HCT116 (cell line): ENCODE measurements at regions not wholly inside any gene's neighbourhood (a gene's known extent, or its start where the extent isn't known, plus 50 kb on each side); places are given as distances from the start of the nearest gene placed in this dataset.

Source experiments
- ATAC-seq: fragments of 200-7000 bp; cut with Tn5 transposase; 2 replicates; pipeline ENCODE4 v1.9.1; 2020; ENCODE audit warnings: mild to moderate bottlenecking, moderate library complexity
- BruUV-seq: library from RNA; stranded (reverse); fragments of 400-500 nt; replicated peaks from 2 replicates; lab custom pipeline; 2021; lab: Mats Ljungman, UMichigan
- CTCF ChIA-PET: fragments of 300-600 bp; sonication (Branson Sonifier 250); formaldehyde crosslinking; loops from one replicate; lab custom pipeline; 2021; ENCODE audit warnings: antibody characterized with exemption; lab: Charles Lee
- POLR2A ChIA-PET: fragments of 300-600, 350-600 bp; sonication (Branson Sonifier 250); formaldehyde crosslinking; loops from one replicate; lab custom pipeline; 2021; ENCODE audit warnings: antibody characterized with exemption; lab: Charles Lee
- RAD21 ChIA-PET, 2 experiments: fragments of 300-600 bp; sonication (Branson Sonifier 250); formaldehyde crosslinking; loops; one replicate each; lab custom pipeline; 2023; ENCODE audit warnings: low total read pairs in 2 of 2; ENCODE audit not compliant: uncharacterized antibody in 2 of 2, unreplicated experiment in 2 of 2, low non-redundant PET in 1 of 2; lab: Charles Lee
- DNase-seq: peaks from one replicate; pipeline ENCODE4 v3.0.0-alpha.2; 2010; ENCODE audit warnings: low read depth, low spot score
- H2AFZ ChIP-seq: fragments of 200-600 bp; shearing (Covaris generic), sonication (generic); 2 replicates; pipeline ENCODE4 v1.6.1; 2017; ENCODE audit warnings: low read depth, mixed run types, mixed read lengths, antibody characterized with exemption, low read length; ENCODE audit not compliant: poor library complexity, severe bottlenecking
- H3K27ac ChIP-seq: 2 replicates; pipeline ENCODE4 v1.5.1; 2012; ENCODE audit warnings: low read depth, low read length
- H3K27me3 ChIP-seq: fragments of 200-600 bp; sonication (generic); 2 replicates; pipeline ENCODE4 v1.6.1; 2016; ENCODE audit warnings: mixed run types, low read length, mixed read lengths; ENCODE audit not compliant: insufficient read depth
- H3K36me3 ChIP-seq, 2 experiments: fragments of 200-500 bp in 1 of 2; fragments of 200-600 bp in 1 of 2; sonication (Bioruptor generic) in 1 of 2; sonication (generic) in 1 of 2; 2 replicates each; pipeline versions ENCODE4 v1.5.1 to v1.6.1; 2014 to 2016; ENCODE audit warnings: low read length in 2 of 2, inconsistent platforms in 1 of 2, mixed read lengths in 1 of 2, mixed run types in 1 of 2; ENCODE audit not compliant: insufficient read depth in 2 of 2, control insufficient read depth in 1 of 2
- H3K4me1 ChIP-seq, 2 experiments: fragments of 200-600 bp in 1 of 2; sonication (generic) in 1 of 2; 2 replicates each; pipeline versions ENCODE4 v1.5.1 to v1.6.1; 2012 to 2017; ENCODE audit warnings: low read length in 2 of 2, inconsistent platforms in 1 of 2, mild to moderate bottlenecking in 1 of 2, mixed read lengths in 1 of 2, mixed run types in 1 of 2, moderate library complexity in 1 of 2; ENCODE audit not compliant: insufficient read depth in 2 of 2, control insufficient read depth in 1 of 2
- H3K4me2 ChIP-seq: fragments of 200-600 bp; sonication (generic); 2 replicates; pipeline ENCODE4 v1.6.1; 2017; ENCODE audit warnings: mixed run types, low read length, mixed read lengths
- H3K4me3 ChIP-seq, 2 experiments: fragments of 200-600 bp in 1 of 2; sonication (generic) in 1 of 2; replicated peaks in 1 of 2; 2 replicates each; pipeline ENCODE4 v1.5.1; 2011 to 2016; ENCODE audit warnings: low read length in 2 of 2, control low read depth in 1 of 2, low read depth in 1 of 2, mild to moderate bottlenecking in 1 of 2, mixed read lengths in 1 of 2, mixed run types in 1 of 2
- H3K79me2 ChIP-seq: fragments of 200-600 bp; sonication (generic); 2 replicates; pipeline ENCODE4 v1.6.1; 2017; ENCODE audit warnings: mild to moderate bottlenecking, mixed run types, low read length, moderate library complexity, mixed read lengths; ENCODE audit not compliant: insufficient read depth
- H3K9ac ChIP-seq: fragments of 200-600 bp; sonication (generic); 2 replicates; pipeline ENCODE4 v1.6.1; 2016; ENCODE audit warnings: low read length, mixed read lengths
- H3K9me2 ChIP-seq: fragments of 200-600 bp; sonication (generic), shearing (Covaris generic); 2 replicates; pipeline ENCODE4 v1.6.1; 2017; ENCODE audit warnings: mixed run types, mild to moderate bottlenecking, moderate library complexity; ENCODE audit not compliant: insufficient read depth
- H3K9me3 ChIP-seq, 2 experiments: fragments of 200-500 bp in 1 of 2; fragments of 200-600 bp in 1 of 2; sonication (Bioruptor generic) in 1 of 2; sonication (generic) in 1 of 2; 2 replicates each; pipeline ENCODE4 v1.6.1; 2014 to 2017; ENCODE audit warnings: low read length in 2 of 2, mixed read lengths in 2 of 2, inconsistent platforms in 1 of 2, low read depth in 1 of 2, mild to moderate bottlenecking in 1 of 2, mixed run types in 1 of 2, moderate library complexity in 1 of 2; ENCODE audit not compliant: control insufficient read depth in 1 of 2, insufficient read depth in 1 of 2
- H4K20me1 ChIP-seq: fragments of 200-600 bp; sonication (generic), shearing (Covaris generic); 2 replicates; pipeline ENCODE4 v1.6.1; 2017; ENCODE audit warnings: mixed run types, mild to moderate bottlenecking, moderate library complexity; ENCODE audit not compliant: insufficient read depth
- CEBPB ChIP-seq: IDR thresholded peaks from 2 replicates; pipeline ENCODE4 v1.6.1; 2012; ENCODE audit warnings: low read depth
- EGR1 ChIP-seq: IDR thresholded peaks from 2 replicates; pipeline ENCODE4 v1.6.1; 2012; ENCODE audit warnings: low read depth
- ELF1 ChIP-seq: IDR thresholded peaks from 2 replicates; pipeline ENCODE4 v1.6.1; 2012; ENCODE audit warnings: low read depth, borderline replicate concordance
- EZH2 ChIP-seq: fragments of 200-600 bp; sonication (generic); IDR thresholded peaks from 2 replicates; pipeline ENCODE4 v1.6.1; 2017; ENCODE audit warnings: antibody characterized with exemption, mixed run types
- FOSL1 ChIP-seq: IDR thresholded peaks from 2 replicates; pipeline ENCODE4 v1.6.1; 2012; ENCODE audit warnings: low read depth
- MAX ChIP-seq: IDR thresholded peaks from 2 replicates; pipeline ENCODE4 v1.6.1; 2012
- POLR2A ChIP-seq: IDR thresholded peaks from 2 replicates; pipeline ENCODE4 v1.7.0; 2011; ENCODE audit warnings: borderline replicate concordance; ENCODE audit not compliant: insufficient read depth, insufficient read length; ENCODE audit errors: extremely low read depth
- POLR2AphosphoS5 ChIP-seq: IDR thresholded peaks from 2 replicates; pipeline ENCODE4 v1.6.1; 2011; ENCODE audit warnings: mild to moderate bottlenecking, low read depth, low read length, moderate library complexity
- RAD21 ChIP-seq: IDR thresholded peaks from 2 replicates; pipeline ENCODE4 v1.6.1; 2012; ENCODE audit warnings: low read depth, mild to moderate bottlenecking
- REST ChIP-seq: IDR thresholded peaks from 2 replicates; pipeline ENCODE4 v1.6.1; 2012; ENCODE audit warnings: low read depth
- TCF7L2 ChIP-seq: IDR thresholded peaks from 2 replicates; pipeline ENCODE4 v1.7.0; 2011; ENCODE audit warnings: borderline replicate concordance, inconsistent platforms; ENCODE audit not compliant: insufficient read depth, insufficient read length; ENCODE audit errors: extremely low read depth
- YY1 ChIP-seq: IDR thresholded peaks from 2 replicates; pipeline ENCODE4 v1.6.1; 2011; ENCODE audit warnings: low read length, low read depth, moderate library complexity, mild to moderate bottlenecking; ENCODE audit not compliant: insufficient replicate concordance; ENCODE audit errors: extremely low read depth
- ZBTB33 ChIP-seq: IDR thresholded peaks from 2 replicates; pipeline ENCODE4 v1.6.1; 2011; ENCODE audit warnings: mild to moderate bottlenecking, low read length, moderate library complexity; ENCODE audit not compliant: insufficient replicate concordance; ENCODE audit errors: extremely low read depth
- ZFX ChIP-seq: fragments of 450-650 bp; IDR thresholded peaks from 2 replicates; pipeline ENCODE4 v1.6.1; 2017
- ZNF274 ChIP-seq: fragments of 200-500 bp; sonication (Bioruptor generic); IDR thresholded peaks from 2 replicates; pipeline ENCODE4 v1.6.1; 2014; ENCODE audit warnings: mild to moderate bottlenecking, low read depth, low read length, inconsistent platforms
- intact Hi-C: fragments of 100-400 bp; cut with micrococcal nuclease; formaldehyde crosslinking; loops from 2 replicates; pipeline ENCODE4 v1.10.0; 2022

- H3K79me2 ChIP-seq: no peaks in the 10 kb centered on the region
- CTCF ChIA-PET: no interaction called here
- no TSS peak for BruUV-seq
Observed at GRCh38 chr10:3494131-3494837, 290.7 kb downstream of the KLF6 start.

More at GRCh38 chr10:3494131-3494837, 290.7 kb downstream of the KLF6 start:
- Histone ChIP-seq H3K9ac (no peak overlapping the region), H3K27me3 (peaks cover 7% of the 10 kb centered on the region; the same call in 1 of the 2 replicates), H3K4me3 (no peak overlapping the region), H3K36me3 (no peaks in the 10 kb centered on the region), H3K9me3 (no peaks in the 10 kb centered on the region), H4K20me1 (no peaks in the 10 kb centered on the region), H3K4me2 (no peak overlapping the region), H2AFZ (no peak overlapping the region), H3K9me2 (no peaks in the 10 kb centered on the region), H3K27ac (no peak overlapping the region)
- intact Hi-C loops: no loop called here
- DNase-seq (no peak), ATAC-seq (no peak)
- TF ChIP-seq ZBTB33 (no peak), ZFX (no peak), EGR1 (no peak), TCF7L2 (no peak), POLR2AphosphoS5 (no peak), EZH2 (no peak), ZNF274 (no peak), ELF1 (no peak), REST (no peak), FOSL1 (no peak), POLR2A (no peak), YY1 (no peak), CEBPB (no peak), MAX (no peak), RAD21 (no peak)
- TF ChIP-seq, all 23 proteins: peak for 0
- H3K4me1 ChIP-seq: no peaks in the 10 kb centered on the region
- POLR2A ChIA-PET: no interaction called here
- RAD21 ChIA-PET: no interaction called here
